Sigmoid colon (tissue), 3 donors: ENCODE measurements at regions not wholly inside any gene's neighbourhood (a gene's known extent, or its start where the extent isn't known, plus 50 kb on each side); places are given as distances from the start of the nearest gene placed in this dataset.

ENCODE experiments used
- CTCF ChIP-seq, 4 experiments: fragments of 450-650 bp in 3 of 4; fragments of 200-600 bp in 1 of 4; IDR thresholded peaks; one replicate each; pipeline ENCODE4 v1.5.1; 2016 to 2019; ENCODE audit warnings: antibody characterized with exemption in 4 of 4, mild to moderate bottlenecking in 3 of 4, moderate library complexity in 2 of 4
- POLR2A ChIP-seq, 2 donors: fragments of 450-650 bp; IDR thresholded peaks; one replicate each; pipeline ENCODE4 v1.6.1; 2016; ENCODE audit warnings: antibody characterized with exemption in 2 of 2, mild to moderate bottlenecking in 2 of 2, moderate library complexity in 2 of 2

- TF ChIP-seq CTCF (IDR thresholded peaks at IDR 0.05) (no peak), POLR2A (IDR thresholded peaks at IDR 0.05) (no peak)
Measured at GRCh38 chr2:173669888-173670287, 295.3 kb downstream of the SP3 start.
